WTC11 (cell line): ENCODE measurements at regions not wholly inside any gene's neighbourhood (a gene's known extent, or its start where the extent isn't known, plus 50 kb on each side); places are given as distances from the start of the nearest gene placed in this dataset.

Experiments
- CREB1 ChIP-seq: sonication (generic); formaldehyde crosslinking; IDR thresholded peaks from 2 replicates; pipeline ENCODE4 v1.8.0; 2023; ENCODE audit warnings: mild to moderate bottlenecking, missing genetic modification reagents
- CREM ChIP-seq: sonication (generic); formaldehyde crosslinking; IDR thresholded peaks from 2 replicates; pipeline ENCODE4 v1.8.1; 2022; ENCODE audit warnings: mild to moderate bottlenecking, missing genetic modification reagents, moderate library complexity
- ELF4 ChIP-seq: sonication (generic); formaldehyde crosslinking; IDR thresholded peaks from 2 replicates; pipeline ENCODE4 v1.8.1; 2022; ENCODE audit warnings: low read depth, mild to moderate bottlenecking, moderate library complexity, missing genetic modification reagents
- GRHL2 ChIP-seq: fragments of 250-450 bp; sonication (Bioruptor Pico); IDR thresholded peaks from 2 replicates; pipeline ENCODE4 v1.8.0; 2022; ENCODE audit warnings: mild to moderate bottlenecking, moderate library complexity; ENCODE audit not compliant: insufficient replicate concordance, severe bottlenecking
- MYBL2 ChIP-seq: sonication (generic); formaldehyde crosslinking; IDR thresholded peaks from 2 replicates; pipeline ENCODE4 v1.8.1; 2023; ENCODE audit warnings: mild to moderate bottlenecking, moderate library complexity, missing genetic modification reagents
- SMAD3 ChIP-seq: sonication (generic); formaldehyde crosslinking; IDR thresholded peaks from 2 replicates; pipeline ENCODE4 v1.8.0; 2022; ENCODE audit warnings: missing genetic modification reagents, mild to moderate bottlenecking, borderline replicate concordance
- ZBTB21 ChIP-seq: sonication (generic); formaldehyde crosslinking; IDR thresholded peaks from 2 replicates; pipeline ENCODE4 v1.8.1; 2023; ENCODE audit warnings: mild to moderate bottlenecking, missing genetic modification reagents, borderline replicate concordance
- TF ChIP-seq, protein P1 (sequence below): fragments of 200-600 bp; IDR thresholded peaks from 2 replicates; pipeline ENCODE4 v1.8.0; 2022; ENCODE audit warnings: antibody characterized with exemption
- TF ChIP-seq, protein P2 (sequence below): sonication (generic); formaldehyde crosslinking; IDR thresholded peaks from 2 replicates; pipeline ENCODE4 v1.8.1; 2022; ENCODE audit warnings: low read depth, missing genetic modification reagents, borderline replicate concordance

DNA sequence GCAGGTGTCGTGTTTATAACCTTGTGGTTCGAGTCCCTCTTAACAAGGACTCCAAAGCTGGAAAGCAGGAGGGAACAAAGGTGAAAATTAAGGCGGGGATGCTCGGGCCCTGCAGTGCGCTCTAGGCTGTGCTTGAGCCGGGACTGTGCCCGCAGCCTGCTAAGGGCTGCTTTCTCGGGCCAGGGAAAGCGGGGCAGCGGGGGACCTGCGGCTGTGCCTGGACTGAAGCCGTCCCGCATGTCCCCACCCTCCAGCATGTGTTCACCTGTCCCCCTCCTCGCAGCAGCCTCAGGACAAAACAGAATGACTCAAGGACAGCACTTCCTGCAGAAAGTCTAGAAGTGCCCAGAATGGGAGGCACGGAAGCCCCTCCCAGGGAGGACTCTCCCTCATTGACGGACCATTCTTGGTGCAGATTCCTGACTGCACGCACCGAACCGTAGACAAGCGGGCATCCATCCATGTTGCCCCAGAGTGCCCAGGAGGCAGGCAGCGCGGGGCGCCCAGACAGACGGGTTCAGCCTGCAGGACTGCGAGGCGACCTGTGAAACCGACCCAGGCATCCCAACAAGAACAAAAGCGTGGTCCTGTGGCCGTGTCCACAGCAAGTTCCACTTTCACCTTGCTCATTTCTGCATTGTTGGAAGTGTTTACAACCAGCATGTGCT is 342.9 kb downstream of the MAGEB5 start:
- TF ChIP-seq, protein P1, sequence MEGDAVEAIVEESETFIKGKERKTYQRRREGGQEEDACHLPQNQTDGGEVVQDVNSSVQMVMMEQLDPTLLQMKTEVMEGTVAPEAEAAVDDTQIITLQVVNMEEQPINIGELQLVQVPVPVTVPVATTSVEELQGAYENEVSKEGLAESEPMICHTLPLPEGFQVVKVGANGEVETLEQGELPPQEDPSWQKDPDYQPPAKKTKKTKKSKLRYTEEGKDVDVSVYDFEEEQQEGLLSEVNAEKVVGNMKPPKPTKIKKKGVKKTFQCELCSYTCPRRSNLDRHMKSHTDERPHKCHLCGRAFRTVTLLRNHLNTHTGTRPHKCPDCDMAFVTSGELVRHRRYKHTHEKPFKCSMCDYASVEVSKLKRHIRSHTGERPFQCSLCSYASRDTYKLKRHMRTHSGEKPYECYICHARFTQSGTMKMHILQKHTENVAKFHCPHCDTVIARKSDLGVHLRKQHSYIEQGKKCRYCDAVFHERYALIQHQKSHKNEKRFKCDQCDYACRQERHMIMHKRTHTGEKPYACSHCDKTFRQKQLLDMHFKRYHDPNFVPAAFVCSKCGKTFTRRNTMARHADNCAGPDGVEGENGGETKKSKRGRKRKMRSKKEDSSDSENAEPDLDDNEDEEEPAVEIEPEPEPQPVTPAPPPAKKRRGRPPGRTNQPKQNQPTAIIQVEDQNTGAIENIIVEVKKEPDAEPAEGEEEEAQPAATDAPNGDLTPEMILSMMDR: no peak
- TF ChIP-seq CREM (CRISPR knock-in tag) (no peak), GRHL2 (CRISPR knock-in tag) (no peak), CREB1 (CRISPR knock-in tag) (no peak), ZBTB21 (no peak), MYBL2 (CRISPR knock-in tag) (no peak), ELF4 (CRISPR knock-in tag) (no peak), SMAD3 (no peak)
- TF ChIP-seq, protein P2, sequence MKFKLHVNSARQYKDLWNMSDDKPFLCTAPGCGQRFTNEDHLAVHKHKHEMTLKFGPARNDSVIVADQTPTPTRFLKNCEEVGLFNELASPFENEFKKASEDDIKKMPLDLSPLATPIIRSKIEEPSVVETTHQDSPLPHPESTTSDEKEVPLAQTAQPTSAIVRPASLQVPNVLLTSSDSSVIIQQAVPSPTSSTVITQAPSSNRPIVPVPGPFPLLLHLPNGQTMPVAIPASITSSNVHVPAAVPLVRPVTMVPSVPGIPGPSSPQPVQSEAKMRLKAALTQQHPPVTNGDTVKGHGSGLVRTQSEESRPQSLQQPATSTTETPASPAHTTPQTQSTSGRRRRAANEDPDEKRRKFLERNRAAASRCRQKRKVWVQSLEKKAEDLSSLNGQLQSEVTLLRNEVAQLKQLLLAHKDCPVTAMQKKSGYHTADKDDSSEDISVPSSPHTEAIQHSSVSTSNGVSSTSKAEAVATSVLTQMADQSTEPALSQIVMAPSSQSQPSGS (CRISPR knock-in tag): no peak
